ENCODE measurements at regions not wholly inside any gene's neighbourhood (a gene's known extent, or its start where the extent isn't known, plus 50 kb on each side); places are given as distances from the start of the nearest gene placed in this dataset.

GRCh38 chr17:72351884-72352346, 231.1 kb downstream of the SOX9 start:
- Histone ChIP-seq H3K36me3 (ENCODE audit: control insufficient read depth, insufficient read depth, low read length) (no peaks in the 10 kb centered on the region), H3K4me3 (replicated peaks; ENCODE audit: low read depth, low read length) (no peak overlapping the region), H3K27me3 (replicated peaks; ENCODE audit: control insufficient read depth, insufficient read depth, low read length) (no peaks in the 10 kb centered on the region)
- TF ChIP-seq, protein P1, sequence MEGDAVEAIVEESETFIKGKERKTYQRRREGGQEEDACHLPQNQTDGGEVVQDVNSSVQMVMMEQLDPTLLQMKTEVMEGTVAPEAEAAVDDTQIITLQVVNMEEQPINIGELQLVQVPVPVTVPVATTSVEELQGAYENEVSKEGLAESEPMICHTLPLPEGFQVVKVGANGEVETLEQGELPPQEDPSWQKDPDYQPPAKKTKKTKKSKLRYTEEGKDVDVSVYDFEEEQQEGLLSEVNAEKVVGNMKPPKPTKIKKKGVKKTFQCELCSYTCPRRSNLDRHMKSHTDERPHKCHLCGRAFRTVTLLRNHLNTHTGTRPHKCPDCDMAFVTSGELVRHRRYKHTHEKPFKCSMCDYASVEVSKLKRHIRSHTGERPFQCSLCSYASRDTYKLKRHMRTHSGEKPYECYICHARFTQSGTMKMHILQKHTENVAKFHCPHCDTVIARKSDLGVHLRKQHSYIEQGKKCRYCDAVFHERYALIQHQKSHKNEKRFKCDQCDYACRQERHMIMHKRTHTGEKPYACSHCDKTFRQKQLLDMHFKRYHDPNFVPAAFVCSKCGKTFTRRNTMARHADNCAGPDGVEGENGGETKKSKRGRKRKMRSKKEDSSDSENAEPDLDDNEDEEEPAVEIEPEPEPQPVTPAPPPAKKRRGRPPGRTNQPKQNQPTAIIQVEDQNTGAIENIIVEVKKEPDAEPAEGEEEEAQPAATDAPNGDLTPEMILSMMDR (IDR thresholded peaks at IDR 0.05; ENCODE audit: insufficient read depth, low read length, poor library complexity, severe bottlenecking): no peak
- DNase-seq (ENCODE audit: extremely low read depth, insufficient read length): no peak

DNA sequence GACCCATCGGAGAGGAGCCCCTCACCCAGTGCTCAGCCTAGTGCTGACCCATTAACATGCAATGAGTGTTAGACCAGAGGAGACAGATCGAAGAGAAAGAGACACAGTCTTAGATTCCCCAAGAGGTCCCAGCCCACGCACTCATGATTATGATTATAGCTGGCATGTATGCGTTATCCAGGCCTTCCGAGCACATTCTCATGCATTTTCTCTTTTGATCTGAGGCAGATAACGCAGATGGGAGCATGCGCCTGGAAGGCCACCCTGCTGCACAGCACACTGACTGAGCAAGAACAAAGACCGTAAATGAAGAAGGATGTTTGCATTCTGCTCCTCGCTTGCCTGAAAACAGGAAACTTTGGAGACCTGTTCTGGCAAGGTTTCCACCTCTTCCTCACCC, 232.7 kb downstream of the SOX9 start:
- H3K36me3 ChIP-seq (ENCODE audit: control insufficient read depth, insufficient read depth, low read length): no peaks in the 10 kb centered on the region
- H3K4me3 ChIP-seq (replicated peaks; ENCODE audit: low read depth, low read length): no peak overlapping the region
- H3K27me3 ChIP-seq (replicated peaks; ENCODE audit: control insufficient read depth, insufficient read depth, low read length): no peaks in the 10 kb centered on the region
- TF ChIP-seq, protein P1 (IDR thresholded peaks at IDR 0.05; ENCODE audit: insufficient read depth, low read length, poor library complexity, severe bottlenecking): no peak
- no peak for DNase-seq (ENCODE audit: extremely low read depth, insufficient read length)

GRCh38 chr17:72354071-72354470, 233.3 kb downstream of the SOX9 start:
- no peaks in the 10 kb centered on the region for H3K27me3 ChIP-seq (replicated peaks; ENCODE audit: control insufficient read depth, insufficient read depth, low read length)
- TF ChIP-seq, protein P1 (IDR thresholded peaks at IDR 0.05; ENCODE audit: insufficient read depth, low read length, poor library complexity, severe bottlenecking): no peak
- no peak overlapping the region for H3K4me3 ChIP-seq (replicated peaks; ENCODE audit: low read depth, low read length)

GRCh38 chr17:72357764-72358365, 237.0 kb downstream of the SOX9 start:
- TF ChIP-seq, protein P1 (IDR thresholded peaks at IDR 0.05; ENCODE audit: insufficient read depth, low read length, poor library complexity, severe bottlenecking): no peak
- H3K36me3 ChIP-seq (ENCODE audit: control insufficient read depth, insufficient read depth, low read length): no peaks in the 10 kb centered on the region
- H3K4me3 ChIP-seq (replicated peaks; ENCODE audit: low read depth, low read length): no peak overlapping the region
- H3K27me3 ChIP-seq (replicated peaks; ENCODE audit: control insufficient read depth, insufficient read depth, low read length): no peaks in the 10 kb centered on the region
- DNase-seq (ENCODE audit: extremely low read depth, insufficient read length): no peak

More at GRCh38 chr17:72354071-72354470, 233.3 kb downstream of the SOX9 start:
- DNase-seq (ENCODE audit: extremely low read depth, insufficient read length): no peak
- no peaks in the 10 kb centered on the region for H3K36me3 ChIP-seq (ENCODE audit: control insufficient read depth, insufficient read depth, low read length)

- Histone ChIP-seq H3K4me3 (replicated peaks; ENCODE audit: low read depth, low read length) (no peak overlapping the region), H3K36me3 (ENCODE audit: control insufficient read depth, insufficient read depth, low read length) (no peaks in the 10 kb centered on the region), H3K27me3 (replicated peaks; ENCODE audit: control insufficient read depth, insufficient read depth, low read length) (no peaks in the 10 kb centered on the region)
- TF ChIP-seq, protein P1 (IDR thresholded peaks at IDR 0.05; ENCODE audit: insufficient read depth, low read length, poor library complexity, severe bottlenecking): no peak
- no peak for DNase-seq (ENCODE audit: extremely low read depth, insufficient read length)
These were observed 237.6 kb downstream of the SOX9 start for GRCh38 chr17:72358465-72358864.

- Histone ChIP-seq H3K27me3 (replicated peaks; ENCODE audit: control insufficient read depth, insufficient read depth, low read length) (no peaks in the 10 kb centered on the region), H3K36me3 (ENCODE audit: control insufficient read depth, insufficient read depth, low read length) (no peaks in the 10 kb centered on the region), H3K4me3 (replicated peaks; ENCODE audit: low read depth, low read length) (no peak overlapping the region)
- DNase-seq (ENCODE audit: extremely low read depth, insufficient read length): no peak
- TF ChIP-seq, protein P1 (IDR thresholded peaks at IDR 0.05; ENCODE audit: insufficient read depth, low read length, poor library complexity, severe bottlenecking): no peak
These were observed 238.5 kb downstream of the SOX9 start for GRCh38 chr17:72359274-72359673.

All from GM06990 (cell line).